SIG-M5 treated with dmso at 0.1 percent for 504 hours (cell line): ENCODE measurements at regions not wholly inside any gene's neighbourhood (a gene's known extent, or its start where the extent isn't known, plus 50 kb on each side); places are given as distances from the start of the nearest gene placed in this dataset.
A peak's percentile ranks its signal among the peaks of the same experiment; 100 is the strongest.

Source experiments
- DNase-seq: peaks from one replicate; lab custom pipeline; 2025; ENCODE audit not compliant: unreplicated experiment; lab: John Stamatoyannopoulos, UW

DNA sequence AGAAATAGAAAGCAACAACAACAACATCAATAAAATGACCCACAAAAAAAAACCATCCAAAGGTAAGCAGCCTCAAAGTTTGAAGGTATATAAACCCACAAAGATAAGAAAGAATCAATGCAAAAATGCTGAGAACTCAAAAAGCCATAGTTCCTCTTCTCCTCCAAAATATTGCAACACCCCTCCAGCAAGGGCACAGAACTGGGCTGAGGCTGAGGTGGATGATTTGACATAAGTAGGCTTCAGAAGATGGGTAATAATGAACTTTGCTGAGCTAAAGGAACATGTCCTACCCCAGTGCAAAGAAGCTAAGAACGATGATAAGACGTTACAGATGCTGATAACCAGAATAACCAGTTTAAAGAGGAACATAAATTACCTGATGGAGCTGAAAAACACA is 188.8 kb upstream of the BTBD3 start:
- peak; percentile 2 for DNase-seq

DNA sequence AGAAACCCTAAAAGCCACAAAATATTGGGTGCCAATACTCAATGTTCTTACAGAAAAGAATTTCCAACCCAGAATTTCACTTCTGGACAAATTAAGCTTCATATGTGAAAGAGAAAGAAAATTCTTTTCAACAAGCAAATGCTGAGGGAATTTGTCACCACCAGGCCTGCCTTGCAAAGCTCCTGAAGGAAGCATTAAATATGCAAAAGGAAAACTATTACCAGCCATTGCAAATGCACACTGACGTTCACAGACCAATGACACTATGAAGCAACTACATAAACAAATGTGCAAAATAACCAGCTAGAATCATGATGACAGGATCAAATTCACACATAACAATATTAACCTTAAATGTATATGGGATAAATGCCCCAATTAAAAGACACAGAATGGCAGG is 187.9 kb upstream of the BTBD3 start:
- no peak for DNase-seq

DNA sequence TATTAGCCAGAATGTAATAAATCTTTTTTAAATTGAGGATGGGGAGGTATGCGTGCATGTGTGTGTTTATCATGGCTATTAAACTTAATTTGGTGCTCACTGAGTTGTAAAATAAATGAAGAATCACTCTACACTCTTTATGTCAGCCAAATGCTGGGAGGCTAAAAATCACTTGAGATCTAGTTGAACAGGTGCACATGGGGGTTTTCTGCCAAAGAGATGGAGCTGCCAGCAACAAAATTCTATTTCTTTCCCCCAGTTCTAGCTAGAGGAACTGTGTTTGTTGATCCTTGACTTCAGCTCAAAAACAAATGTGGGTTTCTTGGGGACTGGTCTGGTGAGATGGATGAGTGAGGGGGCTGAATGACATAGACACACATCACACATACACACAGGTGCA is 183.3 kb upstream of the BTBD3 start:
- no peak for DNase-seq

DNA sequence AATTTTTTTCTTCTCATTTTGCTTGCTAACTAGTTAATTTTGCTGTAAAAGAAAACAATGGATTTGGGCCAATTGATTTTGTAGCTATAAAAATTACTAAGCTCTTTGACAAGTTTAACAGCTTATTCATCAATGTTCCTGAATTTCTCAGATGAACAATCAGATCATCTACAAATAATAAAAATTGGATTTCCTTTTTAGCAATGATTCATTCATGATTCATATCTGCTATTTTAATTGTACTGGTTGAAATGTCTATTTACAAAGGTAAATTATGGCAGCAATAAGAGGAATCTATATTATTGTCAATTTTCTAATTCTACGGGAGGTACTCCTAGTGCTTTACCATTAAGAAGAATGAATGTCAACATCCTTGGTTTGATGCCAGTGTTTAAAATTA is 178.8 kb upstream of the BTBD3 start:
- no peak for DNase-seq

DNA sequence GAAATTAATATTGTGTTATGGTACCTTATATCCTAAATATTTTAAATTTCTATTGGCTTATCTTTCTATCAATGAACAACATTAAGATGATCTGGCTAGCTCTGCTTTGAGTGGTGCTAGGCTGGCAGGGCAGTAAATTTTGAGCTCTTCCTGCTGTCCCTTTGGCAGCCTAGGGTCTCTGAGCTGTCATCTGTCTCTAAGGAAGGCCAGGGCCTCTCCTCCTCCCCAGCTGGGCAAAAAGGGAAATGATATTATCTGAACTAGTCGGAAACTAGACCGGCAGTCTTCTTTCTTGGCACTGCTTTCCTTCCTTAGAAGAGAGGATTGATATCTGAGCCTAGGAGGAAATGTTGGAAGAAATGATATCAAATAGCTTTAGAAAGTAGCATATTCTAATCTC is 176.7 kb upstream of the BTBD3 start:
- DNase-seq: no peak

DNA sequence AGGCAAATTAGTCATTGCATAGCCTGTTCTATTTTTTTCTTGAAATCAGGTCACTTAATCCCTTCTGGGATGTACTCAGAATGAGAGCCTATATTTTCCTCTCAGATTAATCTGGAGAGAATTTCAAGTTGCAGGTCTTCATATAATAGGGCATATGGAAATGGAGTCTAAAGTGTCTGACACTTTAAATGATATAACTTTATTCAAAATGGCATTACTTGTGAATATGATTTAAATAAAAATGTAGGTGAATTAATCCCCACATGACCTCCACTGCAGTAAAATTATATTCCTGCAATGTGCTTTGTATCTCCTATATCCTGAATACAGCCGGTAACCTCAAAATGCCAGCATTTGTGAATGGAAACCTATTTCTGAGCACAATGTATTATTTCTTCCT is 172.5 kb upstream of the BTBD3 start:
- DNase-seq: no peak

DNA sequence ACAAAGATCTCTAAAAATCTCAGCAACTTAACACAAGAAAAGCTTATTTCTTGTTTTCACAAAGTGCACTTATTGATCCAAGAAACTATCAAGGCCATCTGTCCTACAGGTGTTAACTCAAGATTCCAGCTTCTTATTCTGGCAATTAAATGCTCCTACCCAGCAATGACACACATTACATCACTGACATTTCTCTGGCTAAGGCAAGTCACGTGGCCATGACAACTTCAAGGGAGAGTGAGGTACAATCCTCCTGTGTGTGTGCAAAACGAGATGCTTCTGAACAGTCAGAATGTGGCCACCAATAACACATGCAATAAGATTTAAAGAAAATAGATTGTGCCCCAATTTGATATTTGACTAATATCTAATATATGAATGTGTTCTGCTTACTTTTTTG is 169.3 kb upstream of the BTBD3 start:
- no peak for DNase-seq

DNA sequence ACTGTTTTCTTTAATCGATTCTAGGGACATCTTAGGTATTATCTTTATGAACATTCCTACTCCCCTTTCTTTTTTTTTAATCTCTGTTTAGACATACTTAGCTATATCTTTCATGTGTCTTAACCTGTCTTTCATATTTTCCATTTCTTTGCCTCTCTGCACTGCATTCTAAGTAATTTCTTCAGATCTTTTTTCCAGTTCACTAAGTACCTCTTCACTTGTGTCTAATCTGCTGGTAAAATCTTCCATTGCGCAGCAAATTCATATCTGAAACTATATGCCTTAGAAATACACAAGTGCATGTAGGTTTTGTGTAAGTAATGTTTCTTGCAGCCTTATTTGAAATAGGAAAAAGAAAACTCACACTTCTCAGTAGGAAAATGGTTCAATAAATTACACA is 165.4 kb upstream of the BTBD3 start:
- no peak for DNase-seq

DNA sequence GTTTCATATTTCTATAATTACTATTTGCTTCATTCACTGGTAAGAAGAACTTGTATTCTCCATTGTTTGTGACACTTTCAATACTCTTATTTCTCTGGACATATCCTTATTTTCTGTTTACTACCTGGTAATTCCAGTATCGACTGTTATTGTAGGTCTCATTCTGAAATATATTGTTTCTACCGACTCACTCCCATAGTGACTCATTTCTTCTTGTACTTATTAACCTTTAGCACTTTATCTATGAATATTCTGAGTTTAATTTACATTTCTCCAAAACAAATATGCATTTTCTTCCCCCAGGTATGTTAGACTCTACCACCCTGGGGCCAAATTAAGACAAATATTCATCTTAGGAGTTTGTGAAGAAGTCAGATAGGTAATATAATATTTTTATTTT is 164.5 kb upstream of the BTBD3 start:
- DNase-seq: no peak

DNA sequence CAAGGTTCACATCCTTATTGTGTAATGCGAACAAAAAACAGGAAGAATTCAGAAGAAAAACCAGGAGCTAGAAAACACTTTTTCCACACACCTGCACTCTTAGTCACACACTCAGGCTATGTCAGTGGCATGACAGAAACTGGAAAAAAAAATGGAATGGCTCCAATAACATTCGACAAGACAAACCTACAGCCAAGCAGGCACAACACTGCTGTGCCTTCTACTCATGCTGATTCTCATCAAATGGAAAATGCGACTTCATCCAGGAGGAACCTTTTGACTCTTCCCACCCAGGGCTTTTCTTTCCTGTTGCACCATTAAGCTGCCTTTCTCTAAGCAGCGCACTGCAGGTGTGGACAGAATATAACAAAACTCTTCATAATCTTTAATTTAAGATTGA is 163.2 kb upstream of the BTBD3 start:
- no peak for DNase-seq

DNA sequence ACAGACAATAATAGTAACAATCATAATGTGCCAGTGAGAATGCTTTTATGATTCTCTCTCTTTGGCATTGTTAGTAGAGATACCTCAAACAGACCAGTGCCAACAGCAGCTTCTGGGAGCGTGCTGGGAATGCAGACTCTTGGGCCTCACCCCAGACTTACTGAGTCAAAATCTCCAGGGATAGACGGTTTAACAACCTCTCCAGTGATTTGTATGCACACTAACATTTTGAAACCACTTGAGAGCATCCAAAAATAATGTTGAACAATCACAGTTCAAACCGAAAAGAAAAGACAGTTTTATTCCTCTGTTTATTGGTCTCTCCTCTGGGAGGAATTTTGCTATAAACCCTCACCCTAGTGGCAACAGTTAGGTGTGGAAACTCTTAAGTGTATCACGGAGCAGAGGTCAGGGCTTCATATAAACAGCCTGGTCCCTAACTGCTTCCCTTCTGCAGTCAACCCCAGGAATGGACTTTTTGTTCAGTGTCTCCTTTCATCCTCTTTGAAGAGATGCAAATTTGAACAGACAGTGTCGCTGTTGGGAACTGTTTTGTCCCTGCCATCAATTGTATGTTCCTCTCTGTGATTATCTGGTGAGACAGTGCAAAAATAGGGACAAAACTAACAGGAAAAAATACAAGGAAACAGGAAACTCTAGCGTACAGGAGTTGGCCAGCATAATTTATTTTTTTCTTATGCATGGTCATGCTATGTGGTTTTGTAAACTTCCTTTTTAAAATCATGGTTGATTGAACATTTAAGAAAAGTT is 162.4 kb upstream of the BTBD3 start:
- DNase-seq: no peak

DNA sequence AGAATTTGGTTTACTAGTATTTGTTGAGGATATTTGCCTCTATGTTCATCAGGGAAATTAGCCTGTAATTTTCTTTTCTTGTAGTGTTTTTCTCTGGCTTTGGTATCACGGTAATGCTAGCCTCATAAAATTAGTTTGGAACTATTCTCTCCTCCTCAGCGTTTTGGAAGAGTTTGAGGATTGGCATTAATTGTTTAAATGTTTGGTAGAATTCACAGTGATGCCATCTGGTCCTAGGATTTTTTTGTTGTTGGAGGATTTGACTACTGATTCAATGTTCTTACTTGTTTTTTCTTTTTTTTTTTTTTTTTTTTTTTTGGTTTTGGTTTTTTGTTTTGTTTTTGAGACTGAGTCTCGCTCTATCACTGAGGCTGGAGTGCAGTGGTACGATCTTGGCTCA is 156.2 kb upstream of the BTBD3 start:
- DNase-seq: no peak

DNA sequence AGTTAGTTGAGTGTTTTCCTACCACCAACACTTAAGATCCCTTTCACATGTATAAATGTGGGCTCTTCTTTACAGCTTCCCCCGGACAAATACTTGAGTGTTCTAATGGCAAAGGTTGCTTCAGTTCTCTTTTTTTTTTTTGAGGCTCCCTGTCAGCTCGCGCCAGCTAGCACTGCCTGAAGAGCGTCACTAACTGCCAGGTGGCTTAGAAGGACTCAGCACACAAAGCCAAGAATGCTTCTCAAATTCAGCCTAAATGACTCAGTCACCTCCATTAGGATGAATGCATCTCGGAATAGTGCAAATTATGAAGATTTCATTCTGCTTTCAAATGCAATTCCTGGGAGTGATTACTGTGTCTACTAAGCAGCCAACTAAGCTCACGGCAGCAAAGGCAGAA is 150.7 kb upstream of the BTBD3 start:
- no peak for DNase-seq

DNA sequence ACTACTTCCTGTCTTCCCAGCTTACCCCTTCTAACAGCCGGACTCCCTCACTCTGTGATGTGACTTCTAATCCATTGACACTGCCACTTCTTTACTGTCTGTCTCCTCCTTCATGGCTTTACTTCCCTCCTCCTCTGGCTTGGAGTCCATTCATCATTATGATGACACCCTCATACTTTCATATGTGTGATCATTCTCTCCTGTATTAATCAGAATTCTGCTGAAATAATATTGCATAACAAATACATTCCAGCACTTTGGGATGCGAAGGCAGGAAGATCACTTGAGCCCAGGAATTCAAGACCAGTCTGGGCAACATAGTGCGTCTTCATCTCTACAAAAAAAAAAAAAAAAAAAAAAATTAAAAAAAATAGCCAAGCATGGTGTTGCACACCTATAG is 147.9 kb upstream of the BTBD3 start:
- no peak for DNase-seq

DNA sequence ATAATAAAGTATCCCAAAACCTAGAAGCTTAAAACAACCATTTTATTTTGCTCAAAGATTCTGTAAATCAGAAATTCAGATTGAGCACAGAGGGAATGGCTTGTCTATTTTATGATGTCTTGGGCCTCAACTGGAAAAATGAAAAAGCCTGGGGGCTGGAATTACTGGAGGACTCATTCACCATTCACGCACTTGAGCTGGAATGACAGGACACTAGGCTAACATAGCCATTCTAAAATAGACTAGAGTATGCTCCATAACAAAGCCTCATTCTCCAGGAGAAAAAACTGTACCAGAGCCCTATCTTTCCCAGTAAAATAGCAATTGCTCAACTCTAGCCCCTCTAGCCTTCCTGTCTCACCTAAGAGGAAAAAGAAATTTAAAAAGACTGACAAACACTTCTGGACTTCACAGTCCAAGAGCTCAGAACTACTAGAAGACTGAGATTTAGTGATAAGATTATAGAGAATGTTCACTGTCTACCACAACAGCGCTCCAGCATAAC is 145.4 kb upstream of the BTBD3 start:
- DNase-seq: no peak

DNA sequence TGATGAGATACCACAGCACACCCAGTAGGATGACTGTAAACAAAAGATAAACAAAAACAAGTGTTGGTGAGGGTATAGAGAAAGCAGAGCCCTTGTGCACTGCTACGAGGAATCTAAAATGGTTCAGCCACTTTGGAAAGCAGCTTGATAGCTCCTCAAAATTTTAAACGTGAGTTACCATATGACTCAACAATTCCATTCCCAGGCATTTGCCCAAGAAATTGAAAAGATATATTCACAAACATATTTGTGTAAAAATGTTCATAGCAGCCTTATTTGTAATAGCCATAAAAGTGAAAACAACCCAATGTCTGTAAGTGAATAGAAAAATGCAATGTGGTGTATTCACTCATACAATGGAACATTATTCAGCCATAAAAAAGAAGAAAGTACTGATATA is 141.0 kb upstream of the BTBD3 start:
- DNase-seq: no peak

DNA sequence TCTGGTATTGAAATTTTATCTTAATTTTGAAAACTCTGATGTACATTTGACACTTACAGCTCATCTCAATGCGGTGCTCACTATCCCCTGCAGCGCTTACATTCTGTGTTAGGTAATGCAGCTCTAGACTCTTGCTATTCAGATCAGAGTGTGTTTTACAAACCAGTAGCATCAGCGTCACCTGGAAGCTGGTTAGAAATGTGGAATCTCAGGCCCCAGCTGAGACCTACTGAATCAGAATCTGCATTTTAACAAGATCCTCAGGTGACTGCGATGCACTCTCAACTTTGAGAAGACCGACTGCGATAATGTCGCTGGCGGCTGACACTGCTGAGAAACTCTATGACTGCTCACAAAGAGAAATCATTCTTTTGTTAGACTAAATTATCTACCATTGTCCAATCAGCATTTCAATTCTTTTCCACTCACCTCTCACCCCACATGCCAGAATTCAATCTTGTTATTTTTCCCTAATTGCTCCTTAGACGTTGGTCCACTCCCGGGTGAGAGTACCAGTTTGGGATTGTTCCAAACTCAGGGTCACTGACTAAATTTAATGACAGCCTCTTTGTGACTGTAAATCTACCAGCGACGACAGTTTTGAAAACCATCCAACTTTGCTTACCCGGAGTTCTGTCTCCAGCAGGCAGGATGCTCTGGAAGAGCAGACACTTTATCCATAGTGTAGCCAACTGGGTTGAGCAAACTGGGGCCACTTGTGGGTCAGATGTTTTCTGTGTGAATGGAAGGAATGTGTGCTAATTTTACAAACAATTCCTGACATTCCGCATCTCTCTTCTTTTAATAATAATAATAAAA is 140.1 kb upstream of the BTBD3 start:
- DNase-seq: no peak

DNA sequence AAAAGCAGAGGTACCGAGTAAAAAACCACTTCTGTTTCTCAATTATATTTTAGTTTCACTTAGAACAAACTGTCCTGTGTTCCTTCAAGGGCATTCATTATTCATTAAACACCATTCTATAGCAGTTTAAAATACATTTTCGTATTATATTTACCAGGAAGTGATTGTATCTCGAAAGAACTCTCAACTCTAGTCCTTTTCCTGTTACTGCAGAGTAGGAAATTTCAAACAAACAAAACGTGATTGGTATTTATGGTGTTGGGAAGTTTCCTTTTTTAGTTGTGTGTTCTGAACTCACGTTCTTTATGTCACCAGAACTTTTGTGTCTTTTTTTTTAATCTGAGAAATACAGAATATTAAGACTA is 139.5 kb upstream of the BTBD3 start:
- DNase-seq: no peak

DNA sequence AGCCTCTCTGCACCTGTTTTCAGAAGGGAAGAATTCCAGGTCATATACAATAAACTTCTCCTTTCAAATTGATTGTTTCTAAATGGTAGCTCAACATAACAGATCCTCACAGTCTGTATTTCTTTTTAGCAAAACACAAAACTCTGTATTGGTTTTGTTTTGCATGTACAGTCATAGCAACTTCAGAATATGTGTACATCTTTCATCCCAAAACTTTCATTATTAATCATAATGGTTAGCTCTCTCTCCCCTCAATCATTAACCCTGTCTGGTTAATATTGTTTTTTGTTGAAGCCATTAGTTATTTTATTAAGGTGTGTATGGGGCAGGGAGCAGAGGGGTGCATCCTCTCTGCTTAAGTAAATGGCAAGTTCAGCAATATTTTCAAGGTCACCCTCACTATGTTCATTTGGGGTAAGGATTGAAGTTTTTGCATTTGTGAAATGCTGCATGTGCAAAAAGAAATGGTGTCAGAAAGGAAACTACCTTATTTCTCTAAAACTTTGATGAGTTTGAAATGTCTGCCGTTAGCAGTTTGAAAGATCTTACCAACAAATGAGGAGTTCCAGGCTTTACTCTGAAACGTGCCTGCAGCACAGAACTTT is 136.8 kb upstream of the BTBD3 start:
- DNase-seq: no peak

DNA sequence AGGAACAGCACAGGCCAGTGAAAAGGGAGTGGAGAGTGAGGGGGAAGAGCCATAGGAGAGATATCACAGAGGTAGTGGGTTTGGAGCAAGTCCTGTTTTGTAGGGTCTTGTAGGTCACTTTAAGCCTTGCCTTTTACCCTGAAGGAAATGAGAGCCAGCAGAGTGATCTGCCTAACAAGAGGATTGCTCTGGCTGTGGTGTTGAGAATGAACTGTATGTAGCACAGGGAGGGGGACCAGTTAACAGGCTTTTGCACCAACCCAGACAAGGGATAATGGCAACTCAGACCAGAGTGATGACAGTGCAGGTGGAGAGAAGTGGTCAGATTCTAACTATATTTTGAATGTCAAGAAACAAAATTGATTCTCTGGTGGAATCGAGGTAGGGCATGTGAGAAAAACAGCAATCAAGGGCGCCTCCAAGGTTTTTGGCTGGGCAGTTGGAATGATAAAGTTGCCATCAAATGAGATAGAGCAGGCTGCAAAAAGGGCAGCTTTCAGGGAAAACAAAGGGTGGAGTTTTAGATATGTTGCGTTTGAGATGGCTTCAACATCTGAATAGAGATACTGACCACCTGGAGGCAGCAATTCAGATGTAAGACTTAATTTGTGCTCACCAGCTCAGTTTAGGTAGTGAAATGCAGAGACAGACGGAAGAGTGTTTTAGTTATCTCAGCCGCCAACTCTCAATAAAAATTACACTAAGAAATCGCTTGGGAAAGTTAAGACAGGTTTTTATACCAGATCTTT is 134.4 kb upstream of the BTBD3 start:
- DNase-seq: no peak

DNA sequence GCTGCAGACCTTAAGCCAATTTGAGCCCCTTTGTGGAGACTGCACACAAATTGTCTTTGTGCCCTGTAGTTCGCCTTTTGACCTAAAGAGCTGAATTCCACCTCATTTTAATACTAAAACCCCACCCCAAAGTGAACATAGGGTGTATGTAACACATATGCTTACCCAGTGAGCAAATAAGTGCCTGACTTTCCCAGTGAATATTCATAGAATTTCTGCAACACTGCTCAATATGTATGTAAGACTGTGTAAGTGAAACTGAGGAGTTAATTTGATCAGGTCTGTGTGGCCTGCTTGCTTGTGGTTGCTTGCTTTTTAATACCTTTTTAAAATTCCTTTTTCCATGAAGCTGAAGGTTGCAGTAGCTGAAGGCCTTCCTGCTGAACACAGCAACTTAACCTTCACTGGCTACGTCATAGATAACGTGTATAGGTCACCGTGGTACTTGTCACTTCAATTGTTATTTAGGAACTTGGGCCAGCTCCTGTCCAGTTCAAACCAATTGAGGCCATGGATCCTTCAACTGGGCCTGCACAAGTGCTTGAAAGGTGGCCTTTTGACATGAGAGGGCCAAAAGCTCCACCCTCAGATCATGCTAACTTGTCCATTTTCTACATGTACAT is 131.7 kb upstream of the BTBD3 start:
- DNase-seq: no peak
